GM19372 (cell line): ENCODE measurements at regions not wholly inside any gene's neighbourhood (a gene's known extent, or its start where the extent isn't known, plus 50 kb on each side); places are given as distances from the start of the nearest gene placed in this dataset.
A peak's percentile ranks its signal among the peaks of the same experiment; 100 is the strongest.

ENCODE experiments used
- ATAC-seq: cut with Tn5 transposase; IDR thresholded peaks from one replicate; pipeline ENCODE4 v1.9.1; 2021; ENCODE audit warnings: mild to moderate bottlenecking, low read depth, moderate library complexity; ENCODE audit not compliant: unreplicated experiment

DNA sequence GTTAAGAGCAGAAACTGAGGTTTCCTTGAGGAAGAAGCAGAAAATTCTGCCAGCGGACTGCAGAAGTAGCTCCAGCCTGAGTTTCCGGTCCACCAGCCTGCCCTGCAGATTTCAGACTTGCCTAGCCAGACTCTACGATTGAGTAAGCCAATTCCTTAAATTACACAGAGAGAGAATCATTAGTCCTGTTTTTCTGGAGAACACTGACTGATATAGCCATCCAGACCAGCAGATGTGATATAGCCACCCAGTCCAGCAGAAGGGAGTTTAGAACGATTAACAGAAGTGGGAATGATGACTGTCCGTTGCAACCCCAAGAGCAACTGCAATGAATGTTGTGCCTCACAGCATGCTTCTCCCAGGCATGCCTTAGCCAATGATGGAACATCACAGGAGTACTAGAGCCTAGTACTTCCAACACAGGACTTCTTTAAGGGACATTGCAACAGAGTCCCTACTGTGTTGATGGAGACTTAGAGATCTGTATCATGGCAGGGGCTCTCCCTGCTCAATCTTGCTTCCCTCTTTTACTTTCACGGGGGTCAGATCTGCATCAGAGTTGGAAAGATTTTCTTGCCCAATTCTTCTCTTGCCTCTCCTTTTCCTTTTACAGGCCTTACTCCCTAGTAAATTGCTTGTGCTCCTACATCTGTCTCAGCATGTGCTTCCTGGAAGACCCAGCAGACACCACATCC is 264.6 kb upstream of the CLNK start:
- ATAC-seq, result peak; percentile 56

- ATAC-seq, result no peak
Observed at GRCh38 chr4:10947898-10948297, 263.3 kb upstream of the CLNK start.

- no peak for ATAC-seq
Observed at GRCh38 chr4:10944321-10944720, 259.8 kb upstream of the CLNK start.

DNA sequence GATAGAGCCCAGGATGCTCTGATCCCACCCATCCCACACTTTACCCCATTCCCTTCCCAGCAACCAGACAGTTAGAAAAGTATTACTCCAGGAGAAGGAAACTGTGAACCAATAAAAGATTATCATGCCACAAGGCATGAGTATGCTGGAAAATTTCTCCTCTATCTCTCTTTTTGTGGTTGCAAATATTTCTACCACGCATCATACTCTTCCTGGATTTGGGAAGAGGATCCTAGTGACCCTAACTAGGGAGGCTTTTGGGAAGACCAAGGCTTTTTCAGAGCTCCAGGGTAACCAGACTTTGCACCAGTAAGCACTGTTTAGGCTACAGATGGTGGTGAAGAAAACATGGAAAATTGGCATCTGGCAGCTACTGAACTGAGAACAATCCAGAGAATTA is 257.6 kb upstream of the CLNK start:
- no peak for ATAC-seq

GRCh38 chr4:10929818-10930217 is 245.2 kb upstream of the CLNK start:
- no peak for ATAC-seq

DNA sequence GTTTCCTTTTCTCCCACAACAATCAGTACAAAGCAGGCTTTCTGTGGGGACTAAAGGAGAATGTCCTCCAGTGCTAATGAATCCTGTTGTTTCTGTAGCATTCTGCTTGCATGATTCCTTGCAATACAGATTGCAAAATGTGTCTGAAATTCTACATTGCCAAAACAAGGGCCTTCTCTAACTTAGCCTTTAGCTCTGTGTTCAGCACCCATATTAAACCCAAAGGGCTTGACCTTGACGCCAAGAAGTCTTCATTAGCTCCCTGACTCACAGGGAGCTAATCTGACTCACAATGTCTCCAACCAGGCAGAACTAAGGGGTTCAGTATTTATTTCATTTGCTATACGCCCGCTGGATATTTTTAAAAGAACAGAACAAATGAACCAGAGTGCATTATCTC is 241.4 kb upstream of the CLNK start:
- no peak for ATAC-seq

- no peak for ATAC-seq
Observed at GRCh38 chr4:10924274-10924673, 239.7 kb upstream of the CLNK start.

GRCh38 chr4:10917566-10917965 is 233.0 kb upstream of the CLNK start:
- no peak for ATAC-seq

DNA sequence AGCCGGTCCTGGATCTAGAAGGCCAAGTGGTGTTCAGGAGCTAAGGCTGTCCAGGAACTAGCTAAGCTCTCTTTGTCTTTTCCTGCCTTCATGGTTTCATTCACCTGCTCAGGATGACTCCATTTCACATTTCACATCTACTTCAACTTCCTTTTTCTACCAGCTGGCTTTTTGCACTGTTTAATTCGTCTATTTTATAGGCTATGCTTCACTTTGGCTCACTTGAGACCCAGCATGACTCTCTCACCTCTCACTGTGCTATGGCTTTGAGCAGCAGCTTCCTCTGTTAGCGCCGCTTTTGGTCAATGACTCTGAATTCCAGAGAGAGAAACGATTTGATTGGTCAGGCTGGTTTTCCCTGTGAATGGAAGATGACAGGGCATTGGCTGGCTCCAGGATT is 213.5 kb upstream of the CLNK start:
- ATAC-seq, result no peak

GRCh38 chr4:10897076-10897475 is 212.5 kb upstream of the CLNK start:
- ATAC-seq, result no peak

DNA sequence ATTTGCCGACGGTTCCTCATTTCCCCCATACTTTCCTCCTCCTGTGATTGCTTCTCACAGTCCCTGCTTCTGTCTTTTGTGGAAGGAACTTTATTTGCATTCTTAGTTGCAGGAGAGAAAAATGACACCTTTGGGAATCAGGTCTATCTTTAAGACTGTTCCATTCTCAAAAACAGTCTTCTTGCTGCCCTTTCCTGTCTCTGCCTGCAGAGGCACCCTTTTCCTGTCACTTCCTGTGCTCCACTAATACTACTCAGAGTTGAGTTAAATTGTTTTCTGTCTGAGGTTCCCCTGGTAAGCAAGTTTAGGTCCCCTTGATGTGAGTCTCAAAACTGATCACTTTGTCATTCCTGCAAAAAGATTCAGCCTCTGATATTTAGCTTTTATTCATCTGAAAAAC is 208.8 kb upstream of the CLNK start:
- ATAC-seq, result peak; percentile 77

- ATAC-seq, result no peak
Observed at GRCh38 chr4:10891866-10892265, 207.3 kb upstream of the CLNK start.

- no peak for ATAC-seq
Observed at GRCh38 chr4:10889819-10890218, 205.3 kb upstream of the CLNK start.

DNA sequence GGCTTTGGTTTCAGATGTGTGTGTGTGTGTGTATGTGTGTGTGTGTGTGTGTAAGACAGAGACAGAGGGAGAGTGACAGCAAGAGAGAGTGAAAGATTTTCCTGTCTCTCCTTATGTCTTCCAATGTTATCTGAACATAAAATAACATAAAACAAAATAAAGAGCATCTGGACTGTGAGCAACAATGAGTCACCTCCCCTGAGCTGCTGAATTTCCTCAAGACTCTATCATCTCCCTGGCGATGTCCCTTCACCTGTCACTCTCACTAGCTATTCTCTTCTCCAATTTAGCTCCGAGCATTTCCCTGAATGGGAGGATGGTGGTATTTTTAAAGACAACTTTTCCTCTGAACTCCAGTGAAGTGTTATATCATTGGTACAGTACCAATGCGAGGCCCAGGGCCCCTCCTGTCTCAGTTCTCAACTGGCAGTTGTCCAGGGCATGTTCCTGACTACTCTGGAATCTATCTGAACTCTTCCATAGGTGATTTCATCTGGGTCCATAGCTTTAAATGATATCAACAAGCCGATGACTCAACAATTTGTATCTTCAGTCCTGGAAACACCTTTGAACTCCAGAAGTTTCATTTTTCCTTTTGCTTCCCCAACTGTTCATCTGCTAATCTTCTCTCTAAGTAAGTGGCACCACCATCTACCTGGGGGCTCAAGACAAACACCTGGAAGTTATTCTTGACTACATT is 195.0 kb upstream of the CLNK start:
- no peak for ATAC-seq

DNA sequence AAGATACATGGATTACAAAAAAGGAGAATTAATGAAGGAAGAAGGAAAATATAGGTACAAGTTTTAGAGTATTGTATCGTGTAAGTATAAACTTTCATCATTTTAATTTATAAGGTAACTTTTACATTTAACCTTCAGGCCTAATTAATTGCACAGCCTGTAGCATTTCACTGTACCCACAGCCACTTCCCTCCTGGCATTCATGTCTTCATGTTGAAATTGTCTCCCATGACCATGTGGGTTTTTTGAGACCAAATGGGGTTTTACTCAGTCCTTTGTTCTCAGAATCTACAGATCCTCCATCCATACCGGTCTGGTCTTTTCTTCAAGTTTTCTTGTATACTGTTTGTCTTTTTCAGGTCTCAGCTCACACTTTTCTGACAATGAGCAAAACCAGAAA is 194.3 kb upstream of the CLNK start:
- no peak for ATAC-seq

DNA sequence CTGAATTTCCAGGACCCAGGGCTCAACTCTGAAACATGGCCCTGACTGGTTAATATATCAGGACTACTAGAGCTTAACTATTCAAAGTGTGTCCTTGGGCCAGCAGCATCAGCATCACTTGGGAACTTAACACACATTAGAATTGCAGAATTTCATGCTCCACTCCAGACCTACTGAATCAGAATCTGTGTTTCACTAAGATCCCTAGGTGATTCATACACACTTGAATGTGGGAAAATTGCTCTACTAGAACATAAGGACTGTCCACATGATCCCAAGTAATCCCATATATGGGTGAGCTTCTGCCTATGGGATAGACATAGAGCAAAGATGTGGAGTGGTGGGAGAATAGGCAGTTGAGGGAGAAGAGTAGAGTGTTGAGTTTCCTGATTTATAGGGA is 192.5 kb upstream of the CLNK start:
- no peak for ATAC-seq

DNA sequence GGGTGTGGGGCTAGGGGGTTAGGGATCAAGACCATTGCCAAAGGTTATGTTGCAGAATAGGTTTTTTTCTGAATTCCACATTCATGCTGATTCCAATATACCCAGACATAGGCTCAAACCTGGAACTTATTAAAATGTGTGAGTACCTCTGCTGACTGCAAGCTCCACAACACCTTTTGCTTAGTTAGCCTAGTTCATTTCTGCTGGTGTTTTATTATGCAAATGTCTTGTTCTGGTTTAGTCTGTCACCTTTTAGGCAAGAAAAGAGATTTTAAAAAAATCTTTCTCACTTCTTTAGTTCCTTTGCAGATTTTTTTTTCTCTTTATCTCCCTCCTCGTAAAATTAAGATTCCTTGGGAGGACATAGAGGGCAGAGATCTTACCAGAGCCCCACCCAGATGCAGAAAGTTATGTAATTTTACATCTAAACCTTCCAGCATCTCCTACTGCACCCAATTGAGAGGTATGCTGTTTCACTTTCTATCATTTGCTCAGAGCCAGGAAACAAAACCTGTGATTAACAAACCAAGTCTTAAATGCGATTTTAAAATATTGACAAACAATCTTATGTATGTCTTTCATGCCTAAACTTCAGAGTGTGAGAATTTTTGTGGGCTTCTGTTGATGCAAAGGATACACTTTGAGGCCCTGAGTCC is 190.7 kb upstream of the CLNK start:
- no peak for ATAC-seq

GRCh38 chr4:10873809-10874208 is 189.2 kb upstream of the CLNK start:
- ATAC-seq, result no peak

DNA sequence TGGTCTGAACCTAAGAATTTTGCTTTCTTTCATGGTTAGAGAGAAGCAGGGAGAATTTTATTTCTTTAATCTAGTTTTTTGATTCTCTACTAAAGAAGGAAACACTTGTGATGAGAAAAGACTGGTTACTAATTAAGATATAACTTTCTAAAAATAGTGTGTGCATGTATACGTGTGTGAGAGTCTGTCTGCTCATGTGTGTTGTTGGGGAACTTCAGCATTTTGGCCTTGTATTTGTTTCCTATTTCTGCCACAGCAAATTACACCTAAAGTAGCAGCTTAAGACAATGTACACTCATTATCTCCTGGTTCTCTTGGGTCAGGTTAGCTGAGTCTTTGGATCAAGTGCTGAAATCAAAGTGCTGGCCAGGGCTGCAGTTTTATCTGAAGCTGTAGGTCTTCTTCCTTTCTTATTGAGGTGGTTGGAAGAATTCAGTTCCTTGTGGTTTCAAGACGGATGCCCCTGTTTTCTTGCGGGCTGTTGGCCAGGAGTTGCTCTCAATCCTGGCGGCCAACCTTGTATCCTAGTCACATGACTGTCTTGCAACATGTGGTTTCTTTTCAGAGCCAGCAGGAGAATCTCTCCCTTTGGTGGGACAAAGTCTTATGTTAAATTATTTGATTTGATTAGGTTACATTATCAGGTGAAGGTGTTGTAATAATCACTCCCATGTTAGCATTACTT is 188.4 kb upstream of the CLNK start:
- ATAC-seq, result no peak

GRCh38 chr4:10866666-10867065 is 182.1 kb upstream of the CLNK start:
- ATAC-seq, result no peak

DNA sequence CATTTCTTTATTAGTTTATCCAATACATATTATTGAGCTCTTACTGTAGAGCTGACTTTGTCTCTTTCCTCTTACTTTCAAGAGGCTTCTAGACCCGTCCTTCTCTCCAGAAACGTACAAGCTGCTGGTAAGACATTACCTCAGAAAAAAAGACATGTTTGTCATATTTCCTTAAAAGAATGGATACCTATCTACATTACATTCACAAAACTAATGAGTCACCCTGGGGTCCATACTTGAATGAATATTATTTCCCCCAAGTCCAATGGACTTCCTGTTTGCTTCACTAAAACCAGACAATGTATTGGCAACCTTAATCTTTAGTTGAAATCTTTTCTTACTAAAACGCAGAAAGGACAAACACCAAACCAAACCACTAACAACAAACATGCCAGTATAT is 176.5 kb upstream of the CLNK start:
- ATAC-seq, result no peak
